IMR-90 (cell line): ENCODE measurements at regions not wholly inside any gene's neighbourhood (a gene's known extent, or its start where the extent isn't known, plus 50 kb on each side); places are given as distances from the start of the nearest gene placed in this dataset.

ENCODE experiments used
- ATAC-seq: fragments of 200-7000 bp; cut with Tn5 transposase; 2 replicates; pipeline ENCODE4 v1.9.1; 2020; ENCODE audit warnings: low read depth, mild to moderate bottlenecking, moderate library complexity
- BruUV-seq: library from RNA; stranded (reverse); fragments of 400-500 nt; replicated peaks from 2 replicates; lab custom pipeline; 2021; lab: Mats Ljungman, UMichigan
- CTCF ChIA-PET: fragments of 300-600 bp; formaldehyde crosslinking; extraction: SDS; loops from one replicate; lab custom pipeline; 2021; ENCODE audit warnings: antibody characterized with exemption; lab: Yijun Ruan, JAX
- POLR2A ChIA-PET: fragments of 300-600 bp; sonication (Branson Sonifier 250); formaldehyde crosslinking; loops from one replicate; lab custom pipeline; 2022; ENCODE audit warnings: antibody characterized with exemption; ENCODE audit not compliant: unreplicated experiment; lab: Charles Lee
- DNase-seq: peaks from one replicate; pipeline ENCODE4 v3.0.0; 2013
- H2AFZ ChIP-seq: replicated peaks from 2 replicates; pipeline ENCODE3; 2013; ENCODE audit warnings: low read length, mild to moderate bottlenecking; ENCODE audit not compliant: poor library complexity
- H2AK5ac ChIP-seq: 2 replicates; pipeline ENCODE4 v1.6.1; 2013; ENCODE audit warnings: low read depth, low read length, inconsistent platforms
- H2AK9ac ChIP-seq: replicated peaks from 2 replicates; pipeline ENCODE3; 2013; ENCODE audit warnings: mild to moderate bottlenecking, low read depth, low read length, moderate library complexity; ENCODE audit not compliant: poor library complexity
- H2BK120ac ChIP-seq: 2 replicates; pipeline ENCODE4 v1.6.1; 2013; ENCODE audit warnings: low read depth, low read length, inconsistent platforms
- H2BK15ac ChIP-seq: 3 replicates; pipeline ENCODE4 v1.6.1; 2013; ENCODE audit warnings: low read depth, low read length, inconsistent platforms
- H2BK20ac ChIP-seq: 2 replicates; pipeline ENCODE4 v1.6.1; 2013; ENCODE audit warnings: low read depth, mild to moderate bottlenecking, inconsistent platforms, low read length, moderate library complexity
- H2BK5ac ChIP-seq: 2 replicates; pipeline ENCODE4 v1.6.1; 2013; ENCODE audit warnings: mild to moderate bottlenecking, low read depth, low read length, inconsistent platforms; ENCODE audit not compliant: poor library complexity, severe bottlenecking
- H3K14ac ChIP-seq: replicated peaks from 2 replicates; pipeline ENCODE4 v1.6.1; 2013; ENCODE audit warnings: low read depth, low read length, inconsistent platforms
- H3K18ac ChIP-seq: 2 replicates; pipeline ENCODE4 v1.6.1; 2013; ENCODE audit warnings: low read depth, low read length, control low read depth
- H3K23ac ChIP-seq: 2 replicates; pipeline ENCODE4 v1.6.1; 2013; ENCODE audit warnings: low read depth, low read length, inconsistent platforms
- H3K27ac ChIP-seq: 2 replicates; pipeline ENCODE4 v1.5.1; 2013; ENCODE audit warnings: mild to moderate bottlenecking, control low read depth, low read length; ENCODE audit not compliant: insufficient read depth
- H3K27me3 ChIP-seq: 2 replicates; pipeline ENCODE4 v1.6.1; 2013; ENCODE audit warnings: low read length; ENCODE audit not compliant: control insufficient read depth, insufficient read depth
- H3K36me3 ChIP-seq: 2 replicates; pipeline ENCODE4 v1.6.1; 2013; ENCODE audit warnings: low read length, mixed read lengths; ENCODE audit not compliant: control insufficient read depth, insufficient read depth
- H3K4ac ChIP-seq: 2 replicates; pipeline ENCODE4 v1.6.1; 2013; ENCODE audit warnings: low read depth, low read length, inconsistent platforms
- H3K4me1 ChIP-seq: 2 replicates; pipeline ENCODE4 v1.6.1; 2013; ENCODE audit warnings: low read length, mixed read lengths; ENCODE audit not compliant: control insufficient read depth, insufficient read depth
- H3K4me2 ChIP-seq: 2 replicates; pipeline ENCODE4 v1.6.1; 2013; ENCODE audit warnings: low read depth, mild to moderate bottlenecking, control low read depth, low read length, moderate library complexity
- H3K4me3 ChIP-seq: 2 replicates; pipeline ENCODE4 v1.5.1; 2013; ENCODE audit warnings: low read depth, mild to moderate bottlenecking, control low read depth, low read length, moderate library complexity; ENCODE audit not compliant: insufficient read depth
- H3K56ac ChIP-seq: 2 replicates; pipeline ENCODE4 v1.6.1; 2013; ENCODE audit warnings: low read length, inconsistent platforms; ENCODE audit not compliant: insufficient read depth; ENCODE audit errors: extremely low read depth
- H3K79me1 ChIP-seq, 2 experiments: 2 replicates each; pipeline ENCODE4 v1.6.1; 2013; ENCODE audit warnings: low read length in 2 of 2, inconsistent platforms in 1 of 2, low read depth in 1 of 2
- H3K9ac ChIP-seq: 2 replicates; pipeline ENCODE4 v1.6.1; 2013; ENCODE audit warnings: low read depth, low read length, control low read depth
- H3K9me1 ChIP-seq: 2 replicates; pipeline ENCODE4 v1.6.1; 2013; ENCODE audit warnings: low read length, inconsistent platforms; ENCODE audit not compliant: insufficient read depth
- H3K9me3 ChIP-seq: 2 replicates; pipeline ENCODE4 v1.6.1; 2013; ENCODE audit warnings: low read length; ENCODE audit not compliant: control insufficient read depth, insufficient read depth
- H4K20me1 ChIP-seq: 2 replicates; pipeline ENCODE4 v1.6.1; 2013; ENCODE audit warnings: low read length, inconsistent platforms; ENCODE audit not compliant: insufficient read depth
- H4K5ac ChIP-seq: 2 replicates; pipeline ENCODE4 v1.6.1; 2013; ENCODE audit warnings: mild to moderate bottlenecking, low read depth, low read length, control low read depth
- H4K8ac ChIP-seq, 2 experiments: 2 replicates each; pipeline ENCODE4 v1.6.1; 2013; ENCODE audit warnings: low read depth in 2 of 2, low read length in 2 of 2, control low read depth in 1 of 2, inconsistent platforms in 1 of 2
- H4K91ac ChIP-seq: 2 replicates; pipeline ENCODE4 v1.6.1; 2013; ENCODE audit warnings: low read depth, low read length, inconsistent platforms; ENCODE audit not compliant: insufficient read depth
- BHLHE40 ChIP-seq: fragments of 150-350 bp; IDR thresholded peaks from 2 replicates; pipeline ENCODE4 v1.6.1; 2016; ENCODE audit warnings: mild to moderate bottlenecking, low read depth, low read length
- CEBPB ChIP-seq: IDR thresholded peaks from 2 replicates; pipeline ENCODE4 v1.6.1; 2012; ENCODE audit warnings: low read depth, low read length, improper control_type of control experiment
- CHD1 ChIP-seq: IDR thresholded peaks from 2 replicates; pipeline ENCODE4 v1.6.1; 2012; ENCODE audit warnings: low read depth, low read length, improper control_type of control experiment
- CTCF ChIP-seq: conservative IDR thresholded peaks from 2 replicates; pipeline ENCODE4 v1.5.1; 2012; ENCODE audit warnings: mild to moderate bottlenecking, low read depth, low read length, improper control_type of control experiment
- ELK1 ChIP-seq: fragments of 150-350 bp; IDR thresholded peaks from 2 replicates; pipeline ENCODE4 v1.6.1; 2016; ENCODE audit warnings: low read depth, mild to moderate bottlenecking, low read length, moderate library complexity, borderline replicate concordance
- FOS ChIP-seq: fragments of 150-350 bp; IDR thresholded peaks from 2 replicates; pipeline ENCODE4 v1.6.1; 2016; ENCODE audit warnings: low read depth, low read length
- MAFK ChIP-seq: IDR thresholded peaks from 2 replicates; pipeline ENCODE4 v1.6.1; 2012; ENCODE audit warnings: low read depth, low read length, improper control_type of control experiment
- MAZ ChIP-seq: IDR thresholded peaks from 2 replicates; pipeline ENCODE4 v1.6.1; 2012; ENCODE audit warnings: low read depth, mild to moderate bottlenecking, low read length, improper control_type of control experiment, moderate library complexity, borderline replicate concordance
- MXI1 ChIP-seq: IDR thresholded peaks from 2 replicates; pipeline ENCODE4 v1.6.1; 2012; ENCODE audit warnings: low read depth, mild to moderate bottlenecking, low read length, moderate library complexity, borderline replicate concordance
- NFE2L2 ChIP-seq: fragments of 150-350 bp; IDR thresholded peaks from 2 replicates; pipeline ENCODE4 v1.6.1; 2016; ENCODE audit warnings: low read depth, mild to moderate bottlenecking, low read length
- POLR2A ChIP-seq: IDR thresholded peaks from 2 replicates; pipeline ENCODE4 v1.6.1; 2012; ENCODE audit warnings: mild to moderate bottlenecking, low read depth, low read length
- RAD21 ChIP-seq: IDR thresholded peaks from 2 replicates; pipeline ENCODE4 v1.6.1; 2012; ENCODE audit warnings: low read length, improper control_type of control experiment
- RCOR1 ChIP-seq: IDR thresholded peaks from 2 replicates; pipeline ENCODE4 v1.6.1; 2012; ENCODE audit warnings: mild to moderate bottlenecking, low read length, improper control_type of control experiment; ENCODE audit not compliant: insufficient replicate concordance
- RFX5 ChIP-seq: IDR thresholded peaks from 2 replicates; pipeline ENCODE4 v1.8.0; 2012; ENCODE audit warnings: low read depth, mild to moderate bottlenecking, low read length, moderate library complexity
- SMC3 ChIP-seq: fragments of 150-350 bp; IDR thresholded peaks from 2 replicates; pipeline ENCODE4 v1.6.1; 2016; ENCODE audit warnings: low read depth, mild to moderate bottlenecking, antibody characterized with exemption, low read length, moderate library complexity
- USF2 ChIP-seq: fragments of 150-350 bp; IDR thresholded peaks from 2 replicates; pipeline ENCODE4 v1.6.1; 2017; ENCODE audit warnings: mild to moderate bottlenecking, antibody characterized with exemption, low read length, low read depth
- WGBS, 2 experiments: methylation state at CpG; one replicate each; pipeline versions ENCODE4 v1.1.5 to v1.1.7; 2013; ENCODE audit warnings: missing lambda C conversion rate in 2 of 2; ENCODE audit not compliant: insufficient read length in 1 of 2; ENCODE audit errors: extremely low coverage in 2 of 2; 5-methylcytosine and 5-hydroxymethylcytosine counted together
- dilution Hi-C: fragments of 300-500 bp; cut with HindIII; formaldehyde crosslinking; loops from one replicate; pipeline ENCODE4 v1.14.3; 2018; ENCODE audit warnings: low sequenced_read_pairs; ENCODE audit not compliant: unreplicated experiment
- in situ Hi-C: fragments of 300-500 bp; cut with MboI; formaldehyde crosslinking; loops from 3 replicates; pipeline ENCODE4 v1.14.3; 2019; ENCODE audit warnings: low sequenced_read_pairs, inconsistent platforms, mixed read lengths
- intact Hi-C: fragments of 100-400 bp; cut with micrococcal nuclease; formaldehyde crosslinking; loops from 2 replicates; pipeline ENCODE4 v1.10.0; 2022

GRCh38 chr14:90467501-90467900 is 70.7 kb downstream of the CALM1 start:
- POLR2A ChIA-PET: no interaction called here
- Histone ChIP-seq H3K4me3 (no peak overlapping the region), H3K23ac (no peak overlapping the region), H2BK15ac (no peak overlapping the region), H3K9ac (no peak overlapping the region), H2AK9ac (no peak overlapping the region), H2BK5ac (no peak overlapping the region), H3K27me3 (peaks cover 14% of the 10 kb centered on the region; the same call in 1 of the 2 replicates), H3K4ac (no peak overlapping the region), H3K36me3 (no peaks in the 10 kb centered on the region), H3K4me1 (no peaks in the 10 kb centered on the region), H4K91ac (no peak overlapping the region), H2AFZ (no peak overlapping the region), H3K56ac (no peak overlapping the region), H3K14ac (no peak overlapping the region), H2BK120ac (no peak overlapping the region), H4K5ac (no peak overlapping the region), H4K20me1 (no peaks in the 10 kb centered on the region), H2BK20ac (no peak overlapping the region), H3K4me2 (no peak overlapping the region), H3K18ac (no peak overlapping the region), H3K9me1 (no peaks in the 10 kb centered on the region), H3K79me1 (no peaks in the 10 kb centered on the region), H2AK5ac (no peak overlapping the region), H4K8ac (no peak overlapping the region), H3K27ac (no peak overlapping the region), H3K9me3 (no peaks in the 10 kb centered on the region; the same call in 1 of the 2 replicates)
- dilution Hi-C loops (no loop called here), in situ Hi-C loops (no loop called here), intact Hi-C loops (no loop called here)
- TF ChIP-seq MXI1 (no peak), FOS (no peak), CHD1 (no peak), BHLHE40 (no peak), POLR2A (no peak), USF2 (no peak), CTCF (no peak), RCOR1 (no peak), RAD21 (no peak), NFE2L2 (no peak), SMC3 (no peak), MAZ (no peak), ELK1 (no peak), MAFK (no peak), CEBPB (no peak), RFX5 (no peak)
- 86% methylated on average over 2 of the region's 4 CpGs; no CpG with 5 or more reads in 1 of the 2 experiments for WGBS, 2 experiments
- ATAC-seq (no peak), DNase-seq (no peak)
- no TSS peak for BruUV-seq
- CTCF ChIA-PET: no interaction called here
